SK-N-SH (cell line): ENCODE measurements at regions not wholly inside any gene's neighbourhood (a gene's known extent, or its start where the extent isn't known, plus 50 kb on each side); places are given as distances from the start of the nearest gene placed in this dataset.
"Not testable (repeated sequence)": the region's sequence is repeated elsewhere in the genome, so short reads cannot be mapped to it uniquely, and the experiment has no call there.

Experiments
- CTCF ChIA-PET: fragments of 300-600, 350-600 bp; formaldehyde crosslinking; extraction: SDS; loops from one replicate; lab custom pipeline; 2021; lab: Yijun Ruan, JAX
- POLR2A ChIA-PET: fragments of 350-600 bp; sonication (Branson Sonifier 250); formaldehyde crosslinking; extraction: SDS; loops from one replicate; lab custom pipeline; 2020; ENCODE audit warnings: antibody characterized with exemption, inconsistent platforms; lab: Yijun Ruan, JAX
- DNase-seq: peaks from one replicate; pipeline ENCODE4 v3.0.0; 2012
- H2AFZ ChIP-seq: fragments of 200-600 bp; sonication (generic); 2 replicates; pipeline ENCODE4 v1.8.1; 2016; ENCODE audit warnings: antibody characterized with exemption, mild to moderate bottlenecking, low read depth
- H3F3A ChIP-seq: fragments of 200-600 bp; sonication (generic); replicated peaks from 2 replicates; pipeline ENCODE3; 2016; ENCODE audit warnings: antibody characterized with exemption, mild to moderate bottlenecking; ENCODE audit not compliant: insufficient read depth
- H3K27ac ChIP-seq, 2 experiments: fragments of 200-500 bp in 1 of 2; fragments of 200-600 bp in 1 of 2; sonication (Bioruptor generic) in 1 of 2; sonication (generic), shearing (Covaris generic) in 1 of 2; 2 replicates each; pipeline versions ENCODE4 v1.5.1 to v1.6.1; 2014 to 2016; ENCODE audit warnings: low read depth in 2 of 2, inconsistent platforms in 1 of 2, low read length in 1 of 2, mild to moderate bottlenecking in 1 of 2, mixed read lengths in 1 of 2
- H3K27me3 ChIP-seq: fragments of 200-600 bp; sonication (generic), shearing (Covaris generic); 2 replicates; pipeline ENCODE4 v1.6.1; 2016; ENCODE audit warnings: mixed run types; ENCODE audit not compliant: insufficient read depth
- H3K36me3 ChIP-seq, 2 experiments: fragments of 200-500 bp in 1 of 2; fragments of 200-600 bp in 1 of 2; sonication (Bioruptor generic) in 1 of 2; sonication (generic) in 1 of 2; replicated peaks in 1 of 2; 2 replicates each; pipeline versions ENCODE3 to v1.5.1; 2014 to 2016; ENCODE audit warnings: low read length in 1 of 2, mild to moderate bottlenecking in 1 of 2; ENCODE audit not compliant: insufficient read depth in 2 of 2, control insufficient read depth in 1 of 2
- H3K4me1 ChIP-seq, 2 experiments: fragments of 200-500 bp in 1 of 2; fragments of 200-600 bp in 1 of 2; sonication (Bioruptor generic) in 1 of 2; sonication (generic), shearing (Covaris generic) in 1 of 2; 2 replicates each; pipeline versions ENCODE4 v1.5.1 to v1.6.1; 2014 to 2016; ENCODE audit warnings: low read depth in 1 of 2, low read length in 1 of 2, mixed run types in 1 of 2; ENCODE audit not compliant: insufficient read depth in 2 of 2, control insufficient read depth in 1 of 2
- H3K4me2 ChIP-seq: fragments of 200-600 bp; sonication (generic), shearing (Covaris generic); 2 replicates; pipeline ENCODE4 v1.6.1; 2017; ENCODE audit warnings: mixed run types
- H3K4me3 ChIP-seq, 2 experiments: fragments of 200-500 bp in 1 of 2; fragments of 200-600 bp in 1 of 2; sonication (Bioruptor generic) in 1 of 2; sonication (generic), shearing (Covaris generic) in 1 of 2; 2 replicates each; pipeline versions ENCODE4 v1.5.1 to v1.8.1; 2014 to 2016; ENCODE audit warnings: low read depth in 2 of 2, inconsistent platforms in 1 of 2, low read length in 1 of 2, mild to moderate bottlenecking in 1 of 2, mixed read lengths in 1 of 2, moderate library complexity in 1 of 2
- H3K79me2 ChIP-seq: fragments of 200-600 bp; sonication (generic); 2 replicates; pipeline ENCODE4 v1.8.1; 2017; ENCODE audit warnings: mild to moderate bottlenecking; ENCODE audit not compliant: insufficient read depth
- H3K9ac ChIP-seq: fragments of 200-600 bp; sonication (generic); 2 replicates; pipeline ENCODE4 v1.6.1; 2017; ENCODE audit warnings: mixed run types
- H3K9me2 ChIP-seq: fragments of 200-600 bp; sonication (generic); 2 replicates; pipeline ENCODE4 v1.6.1; 2017; ENCODE audit warnings: mixed run types
- H3K9me3 ChIP-seq: fragments of 200-600 bp; sonication (generic); 2 replicates; pipeline ENCODE4 v1.6.1; 2017; ENCODE audit warnings: mixed run types, mild to moderate bottlenecking, moderate library complexity
- H4K20me1 ChIP-seq: fragments of 200-600 bp; sonication (generic); 2 replicates; pipeline ENCODE4 v1.6.1; 2017; ENCODE audit warnings: mild to moderate bottlenecking, mixed run types; ENCODE audit not compliant: insufficient read depth
- EP300 ChIP-seq, 2 experiments: IDR thresholded peaks; 2 replicates each; pipeline versions ENCODE4 v1.4.0 to v1.6.1; 2012; ENCODE audit warnings: borderline replicate concordance in 1 of 2, low read depth in 1 of 2, low read length in 1 of 2
- FOSL2 ChIP-seq: IDR thresholded peaks from 2 replicates; pipeline ENCODE4 v1.4.0; 2012; ENCODE audit warnings: low read depth, mild to moderate bottlenecking, moderate library complexity, borderline replicate concordance
- JUND ChIP-seq: IDR thresholded peaks from 2 replicates; pipeline ENCODE4 v1.4.0; 2012
- WGBS: methylation state at CpG from one replicate; pipeline ENCODE4 v1.1.6; 2017; ENCODE audit warnings: low lambda C conversion rate; 5-methylcytosine and 5-hydroxymethylcytosine counted together
- TF ChIP-seq, protein P1 (sequence below): fragments of 200-600 bp; sonication (generic); IDR thresholded peaks from 2 replicates; pipeline ENCODE4 v1.6.1; 2017; ENCODE audit warnings: antibody characterized with exemption, mild to moderate bottlenecking, moderate library complexity
- TF ChIP-seq, protein P2 (sequence below): fragments of 150-350 bp; IDR thresholded peaks from 2 replicates; pipeline ENCODE4 v1.6.1; 2017; ENCODE audit warnings: antibody characterized with exemption, low read length, low read depth, borderline replicate concordance

DNA sequence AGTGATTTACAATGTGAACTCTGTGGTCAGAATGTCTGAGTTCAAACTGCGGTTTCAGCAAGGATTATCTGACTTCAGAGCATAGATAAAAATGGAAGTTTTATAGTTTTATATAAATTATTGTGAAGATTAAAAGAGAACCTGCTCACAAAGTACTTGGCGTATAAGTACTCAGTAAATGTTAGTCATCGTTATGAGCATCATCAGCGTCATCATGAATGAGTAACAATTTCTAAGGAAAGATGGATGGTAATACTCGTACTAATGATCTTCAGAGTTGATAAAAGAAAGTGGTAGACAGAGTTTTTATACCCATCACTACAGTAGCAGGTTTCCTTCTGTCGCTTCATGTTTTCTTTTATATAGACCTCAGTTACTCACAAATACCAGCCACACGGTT is 341.8 kb downstream of the RAP2B start:
- no peak for TF ChIP-seq JUND
- TF ChIP-seq, protein P1, sequence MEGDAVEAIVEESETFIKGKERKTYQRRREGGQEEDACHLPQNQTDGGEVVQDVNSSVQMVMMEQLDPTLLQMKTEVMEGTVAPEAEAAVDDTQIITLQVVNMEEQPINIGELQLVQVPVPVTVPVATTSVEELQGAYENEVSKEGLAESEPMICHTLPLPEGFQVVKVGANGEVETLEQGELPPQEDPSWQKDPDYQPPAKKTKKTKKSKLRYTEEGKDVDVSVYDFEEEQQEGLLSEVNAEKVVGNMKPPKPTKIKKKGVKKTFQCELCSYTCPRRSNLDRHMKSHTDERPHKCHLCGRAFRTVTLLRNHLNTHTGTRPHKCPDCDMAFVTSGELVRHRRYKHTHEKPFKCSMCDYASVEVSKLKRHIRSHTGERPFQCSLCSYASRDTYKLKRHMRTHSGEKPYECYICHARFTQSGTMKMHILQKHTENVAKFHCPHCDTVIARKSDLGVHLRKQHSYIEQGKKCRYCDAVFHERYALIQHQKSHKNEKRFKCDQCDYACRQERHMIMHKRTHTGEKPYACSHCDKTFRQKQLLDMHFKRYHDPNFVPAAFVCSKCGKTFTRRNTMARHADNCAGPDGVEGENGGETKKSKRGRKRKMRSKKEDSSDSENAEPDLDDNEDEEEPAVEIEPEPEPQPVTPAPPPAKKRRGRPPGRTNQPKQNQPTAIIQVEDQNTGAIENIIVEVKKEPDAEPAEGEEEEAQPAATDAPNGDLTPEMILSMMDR = no peak
- TF ChIP-seq, protein P2, sequence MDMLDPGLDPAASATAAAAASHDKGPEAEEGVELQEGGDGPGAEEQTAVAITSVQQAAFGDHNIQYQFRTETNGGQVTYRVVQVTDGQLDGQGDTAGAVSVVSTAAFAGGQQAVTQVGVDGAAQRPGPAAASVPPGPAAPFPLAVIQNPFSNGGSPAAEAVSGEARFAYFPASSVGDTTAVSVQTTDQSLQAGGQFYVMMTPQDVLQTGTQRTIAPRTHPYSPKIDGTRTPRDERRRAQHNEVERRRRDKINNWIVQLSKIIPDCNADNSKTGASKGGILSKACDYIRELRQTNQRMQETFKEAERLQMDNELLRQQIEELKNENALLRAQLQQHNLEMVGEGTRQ = no peak
- TF ChIP-seq FOSL2 = peak; percentile 41; the same call in 1 of the 2 replicates
- TF ChIP-seq EP300 (IDR thresholded peaks at IDR 0.05; ENCODE audit: borderline replicate concordance in 1 of 2, low read depth in 1 of 2, low read length in 1 of 2) = no peak
- Histone ChIP-seq H3K9ac (no peak overlapping the region), H3K27ac (no peak overlapping the region), H3K27me3 (no peaks in the 10 kb centered on the region), H3K9me3 (no peaks in the 10 kb centered on the region), H3K4me2 (no peak overlapping the region), H3K9me2 (no peaks in the 10 kb centered on the region), H3F3A (peaks cover 6% of the 10 kb centered on the region), H4K20me1 (no peaks in the 10 kb centered on the region), H3K4me1 (no peaks in the 10 kb centered on the region), H2AFZ (no peak overlapping the region), H3K36me3 (no peaks in the 10 kb centered on the region), H3K4me3 (no peak overlapping the region), H3K79me2 (no peaks in the 10 kb centered on the region)
- ChIA-PET CTCF (no interaction called here), POLR2A (no interaction called here)
- WGBS = 13% methylated on average over 7 of the region's 7 CpGs
- DNase-seq = no peak

DNA sequence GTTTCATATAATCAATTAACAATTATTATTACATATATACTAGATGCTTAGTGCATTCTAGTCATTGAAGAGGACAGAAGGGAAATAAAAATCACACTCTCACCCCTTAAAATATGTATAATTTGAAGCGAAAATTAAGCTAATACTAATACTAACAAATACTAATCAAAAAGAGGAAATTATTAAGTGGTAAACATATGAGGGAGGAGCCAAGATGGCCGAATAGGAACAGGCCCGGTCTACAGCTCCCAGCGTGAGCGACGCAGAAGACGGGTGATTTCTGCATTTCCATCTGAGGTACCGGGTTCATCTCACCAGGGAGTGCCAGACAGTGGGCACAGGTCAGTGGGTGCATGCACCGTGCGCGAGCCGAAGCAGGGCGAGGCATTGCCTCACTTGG is 344.2 kb downstream of the RAP2B start:
- CTCF ChIA-PET, H3K9me3 ChIP-seq, H3K4me3 ChIP-seq, H3K4me2 ChIP-seq, H4K20me1 ChIP-seq, H3K27ac ChIP-seq, H3K36me3 ChIP-seq, H3F3A ChIP-seq, H3K79me2 ChIP-seq, H3K27me3 ChIP-seq, H3K9me2 ChIP-seq, H3K4me1 ChIP-seq, H3K9ac ChIP-seq, POLR2A ChIA-PET, H2AFZ ChIP-seq, DNase-seq: not testable (repeated sequence)
- WGBS = 64% methylated on average over 8 of the region's 13 CpGs

DNA sequence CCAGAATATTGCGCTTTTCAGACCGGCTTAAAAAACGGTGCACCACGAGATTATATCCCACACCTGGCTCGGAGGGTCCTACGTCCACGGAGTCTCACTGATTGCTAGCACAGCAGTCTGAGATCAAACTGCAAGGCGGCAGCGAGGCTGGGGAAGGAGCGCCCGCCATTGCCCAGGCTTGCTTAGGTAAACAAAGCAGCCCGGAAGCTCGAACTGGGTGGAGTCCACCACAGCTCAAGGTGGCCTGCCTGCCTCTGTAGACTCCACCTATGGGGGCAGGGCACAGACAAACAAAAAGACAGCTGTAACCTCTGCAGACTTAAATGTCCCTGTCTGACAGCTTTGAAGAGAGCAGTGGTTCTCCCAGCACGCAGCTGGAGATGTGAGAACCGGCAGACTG is 344.7 kb downstream of the RAP2B start:
- H3K79me2 ChIP-seq, H3K36me3 ChIP-seq, H3K4me2 ChIP-seq, H3F3A ChIP-seq, H2AFZ ChIP-seq, H3K9ac ChIP-seq, H3K9me3 ChIP-seq, H3K4me3 ChIP-seq, H3K27me3 ChIP-seq, H4K20me1 ChIP-seq, CTCF ChIA-PET, POLR2A ChIA-PET, H3K27ac ChIP-seq, DNase-seq, H3K9me2 ChIP-seq, H3K4me1 ChIP-seq: not testable (repeated sequence)
- no CpG with 5 or more reads among the region's 15 CpGs for WGBS
